HG03439 (cell line): ENCODE measurements at regions not wholly inside any gene's neighbourhood (a gene's known extent, or its start where the extent isn't known, plus 50 kb on each side); places are given as distances from the start of the nearest gene placed in this dataset.

Experiments
- ATAC-seq: cut with Tn5 transposase; IDR thresholded peaks from one replicate; pipeline ENCODE4 v1.9.1; 2021; ENCODE audit warnings: mild to moderate bottlenecking, moderate library complexity; ENCODE audit not compliant: unreplicated experiment

- no peak for ATAC-seq
Measured at GRCh38 chr16:80309178-80309577, 231.6 kb upstream of the DYNLRB2 start.

GRCh38 chr16:80305410-80305809, 235.4 kb upstream of the DYNLRB2 start:
- no peak for ATAC-seq

- ATAC-seq: no peak
Measured at GRCh38 chr16:80303691-80304090, 237.1 kb upstream of the DYNLRB2 start.

- no peak for ATAC-seq
Measured at GRCh38 chr16:80300876-80301275, 239.9 kb upstream of the DYNLRB2 start.

- ATAC-seq: no peak
Measured at GRCh38 chr16:80300456-80300855, 240.3 kb upstream of the DYNLRB2 start.

GRCh38 chr16:80299416-80299815, 241.4 kb upstream of the DYNLRB2 start:
- no peak for ATAC-seq

- ATAC-seq: no peak
Measured at GRCh38 chr16:80298676-80299075, 242.1 kb upstream of the DYNLRB2 start.

- ATAC-seq: no peak
Measured at GRCh38 chr16:80296034-80296433, 244.8 kb upstream of the DYNLRB2 start.

- no peak for ATAC-seq
Measured at GRCh38 chr16:80294172-80294571, 246.6 kb upstream of the DYNLRB2 start.

GRCh38 chr16:80288616-80289015, 252.2 kb upstream of the DYNLRB2 start:
- no peak for ATAC-seq

GRCh38 chr16:80287674-80288073, 253.1 kb upstream of the DYNLRB2 start:
- ATAC-seq: no peak

GRCh38 chr16:80285104-80285503, 255.7 kb upstream of the DYNLRB2 start:
- ATAC-seq: no peak

- ATAC-seq: no peak
Measured at GRCh38 chr16:80283466-80284392, 257.1 kb upstream of the DYNLRB2 start.

- no peak for ATAC-seq
Measured at GRCh38 chr16:80280557-80280956, 260.2 kb upstream of the DYNLRB2 start.

GRCh38 chr16:80279656-80280055, 261.1 kb upstream of the DYNLRB2 start:
- no peak for ATAC-seq

GRCh38 chr16:80277182-80277581, 263.6 kb upstream of the DYNLRB2 start:
- ATAC-seq: no peak

GRCh38 chr16:80274576-80275191, 266.1 kb upstream of the DYNLRB2 start:
- no peak for ATAC-seq

- ATAC-seq: no peak
Measured at GRCh38 chr16:80273635-80274538, 266.9 kb upstream of the DYNLRB2 start.

- ATAC-seq: no peak
Measured at GRCh38 chr16:80265624-80266306, 275.0 kb upstream of the DYNLRB2 start.

GRCh38 chr16:80263848-80264694, 276.7 kb upstream of the DYNLRB2 start:
- no peak for ATAC-seq
